Sigmoid colon (tissue), 4 donors: ENCODE measurements at regions not wholly inside any gene's neighbourhood (a gene's known extent, or its start where the extent isn't known, plus 50 kb on each side); places are given as distances from the start of the nearest gene placed in this dataset.

Experiments used
- CTCF ChIP-seq, 4 experiments: fragments of 450-650 bp in 3 of 4; fragments of 200-600 bp in 1 of 4; IDR thresholded peaks; one replicate each; pipeline ENCODE4 v1.5.1; 2016 to 2019; ENCODE audit warnings: antibody characterized with exemption in 4 of 4, mild to moderate bottlenecking in 3 of 4, moderate library complexity in 2 of 4
- EP300 ChIP-seq, 4 donors: sonication (generic); formaldehyde crosslinking; IDR thresholded peaks; one replicate each; pipeline ENCODE4 v1.6.1; 2017; ENCODE audit warnings: antibody characterized with exemption in 4 of 4
- POLR2A ChIP-seq, 2 donors: fragments of 450-650 bp; IDR thresholded peaks; one replicate each; pipeline ENCODE4 v1.6.1; 2016; ENCODE audit warnings: antibody characterized with exemption in 2 of 2, mild to moderate bottlenecking in 2 of 2, moderate library complexity in 2 of 2
- POLR2AphosphoS5 ChIP-seq, 4 donors: sonication (generic); formaldehyde crosslinking; IDR thresholded peaks; one replicate each; pipeline ENCODE4 v1.6.1; 2017; ENCODE audit warnings: antibody characterized with exemption in 4 of 4

- TF ChIP-seq CTCF (IDR thresholded peaks at IDR 0.05) (no peak), POLR2A (IDR thresholded peaks at IDR 0.05) (no peak), EP300 (IDR thresholded peaks at IDR 0.05) (no peak), POLR2AphosphoS5 (IDR thresholded peaks at IDR 0.05) (no peak)
Measured at GRCh38 chr5:156031181-156031580, 295.8 kb upstream of the SGCD start.
